Brain pericyte (primary cell): ENCODE measurements at regions not wholly inside any gene's neighbourhood (a gene's known extent, or its start where the extent isn't known, plus 50 kb on each side); places are given as distances from the start of the nearest gene placed in this dataset.
A peak's percentile ranks its signal among the peaks of the same experiment; 100 is the strongest.

Source experiments
- DNase-seq: peaks from one replicate; pipeline ENCODE4 v3.0.0-alpha.2; 2012; ENCODE audit warnings: low read depth, low spot score

DNA sequence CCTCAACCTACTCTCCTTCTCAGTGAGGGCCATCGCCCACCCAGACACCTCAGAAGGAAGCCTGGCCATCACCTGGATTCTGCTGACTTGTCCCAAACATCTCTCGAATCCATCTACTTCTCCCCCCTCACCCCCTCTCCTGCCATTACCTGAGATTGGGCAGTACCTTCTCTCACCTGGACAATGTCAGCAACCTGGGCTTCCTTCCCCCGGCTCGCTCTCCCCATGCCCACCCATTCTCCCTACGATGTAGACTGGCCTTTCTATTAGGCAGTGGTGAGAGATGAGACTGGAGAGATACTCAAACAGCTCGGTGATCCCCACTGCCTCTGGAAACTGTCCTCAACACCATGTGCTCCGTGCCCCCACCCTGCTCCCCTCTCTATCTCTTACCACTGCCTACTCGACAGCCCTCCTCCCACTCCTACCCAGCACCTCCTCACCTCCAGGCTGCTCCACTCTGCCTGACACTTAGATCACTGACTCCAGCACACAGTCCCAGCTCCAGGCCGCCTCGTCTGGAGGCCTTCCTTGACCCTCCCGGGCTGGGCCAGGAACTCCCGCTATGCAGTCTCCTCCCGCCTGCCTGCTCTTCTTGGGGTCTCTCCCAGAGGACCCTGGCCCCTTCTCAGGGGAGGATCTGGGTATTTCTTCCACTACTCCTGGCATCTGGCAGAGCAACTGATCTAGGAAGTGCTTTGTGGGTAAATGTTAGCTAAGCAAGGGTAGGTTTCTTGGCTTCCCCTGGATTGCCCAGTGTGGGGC lies 235.8 kb upstream of the NLRP1 start:
- no peak for DNase-seq

DNA sequence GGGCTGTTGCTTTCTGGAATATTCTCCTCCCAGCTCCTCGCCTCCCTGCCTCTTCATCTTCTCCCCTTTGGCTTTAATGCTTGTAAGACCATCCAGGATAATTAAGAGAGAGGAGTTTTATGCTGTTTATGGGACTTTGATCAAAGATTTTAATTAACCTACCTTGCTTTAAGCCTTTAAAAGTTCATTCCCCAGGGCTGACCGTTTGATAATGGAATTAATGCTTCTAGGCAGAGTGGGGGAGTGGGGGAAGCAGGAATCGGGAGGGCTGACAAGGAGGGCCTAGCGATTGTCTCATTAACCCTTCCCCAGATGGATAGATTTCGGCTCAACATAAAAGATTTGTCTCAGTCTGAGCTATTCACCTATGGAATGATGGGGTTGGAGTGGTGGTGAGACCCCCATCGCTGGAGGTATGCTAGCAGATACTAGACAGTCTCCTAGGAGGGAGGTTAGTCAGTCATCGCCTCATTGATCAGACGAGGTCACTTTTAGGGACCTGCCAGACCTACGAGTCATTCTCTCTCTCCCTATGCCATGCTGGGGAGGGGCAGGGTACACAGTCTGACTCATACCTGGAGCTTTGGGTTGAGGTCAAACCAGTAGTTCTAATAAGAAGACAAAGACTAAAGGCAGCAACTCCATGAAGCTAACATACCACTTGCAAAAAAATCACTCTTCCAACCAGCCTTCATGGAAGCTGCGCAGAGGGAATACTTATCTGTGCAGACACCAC lies 236.6 kb upstream of the NLRP1 start:
- DNase-seq = no peak

DNA sequence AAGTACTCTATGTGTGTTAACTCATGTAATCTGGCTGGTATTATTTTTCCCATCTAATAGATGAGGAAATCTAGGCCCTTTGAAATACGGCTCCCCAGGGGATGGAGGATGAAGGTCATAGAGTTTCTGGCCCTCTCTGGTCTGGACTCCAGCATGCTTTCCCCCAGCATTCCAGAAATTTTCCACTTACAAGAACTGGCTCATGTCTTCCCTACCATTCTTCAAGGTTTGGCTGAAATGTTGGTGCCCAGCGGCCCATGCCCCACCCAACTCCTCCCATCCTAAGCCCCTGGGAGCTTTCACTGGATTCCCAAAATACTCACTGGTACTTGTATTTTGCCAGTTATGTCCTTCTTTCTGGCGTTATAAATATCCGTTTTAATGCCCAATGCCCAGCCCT lies 237.5 kb upstream of the NLRP1 start:
- no peak for DNase-seq

DNA sequence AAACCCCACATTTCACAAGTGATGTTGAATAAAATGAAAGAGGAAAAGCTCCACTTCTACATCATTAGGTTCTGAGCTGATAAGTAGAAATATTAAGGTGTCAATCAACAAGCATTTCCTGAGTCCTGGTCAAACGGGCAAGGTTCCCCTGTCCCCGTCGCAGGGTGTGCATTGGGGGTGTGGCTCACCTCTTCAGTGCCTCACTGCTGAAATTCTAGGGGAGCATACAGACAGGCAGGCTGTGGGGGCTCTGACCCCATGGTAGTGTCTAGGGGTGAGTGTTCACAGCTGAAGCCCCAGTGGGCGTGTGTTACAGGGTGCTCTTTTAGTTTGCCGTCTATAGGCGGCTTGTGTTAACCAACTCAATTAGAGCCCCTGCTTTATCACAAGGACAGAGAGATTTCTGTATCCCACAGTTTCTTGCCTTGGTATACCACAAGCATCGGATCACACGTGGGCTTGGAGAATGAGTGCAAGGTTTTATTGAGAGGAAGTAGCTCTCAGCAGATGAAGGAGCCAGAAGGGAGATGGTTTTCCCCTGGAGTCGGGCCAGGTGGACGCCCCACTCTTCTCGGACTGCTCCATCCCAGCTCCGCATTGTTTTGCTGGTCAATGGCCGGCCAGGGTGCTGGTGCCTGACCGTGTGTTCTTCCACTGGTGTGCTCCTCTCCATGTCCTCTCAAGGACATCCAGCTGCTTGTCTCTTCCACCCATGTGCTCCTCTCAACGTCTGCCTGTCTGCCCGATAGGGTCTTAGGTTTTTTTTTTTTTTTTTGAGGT lies 238.2 kb upstream of the NLRP1 start:
- DNase-seq = no peak

DNA sequence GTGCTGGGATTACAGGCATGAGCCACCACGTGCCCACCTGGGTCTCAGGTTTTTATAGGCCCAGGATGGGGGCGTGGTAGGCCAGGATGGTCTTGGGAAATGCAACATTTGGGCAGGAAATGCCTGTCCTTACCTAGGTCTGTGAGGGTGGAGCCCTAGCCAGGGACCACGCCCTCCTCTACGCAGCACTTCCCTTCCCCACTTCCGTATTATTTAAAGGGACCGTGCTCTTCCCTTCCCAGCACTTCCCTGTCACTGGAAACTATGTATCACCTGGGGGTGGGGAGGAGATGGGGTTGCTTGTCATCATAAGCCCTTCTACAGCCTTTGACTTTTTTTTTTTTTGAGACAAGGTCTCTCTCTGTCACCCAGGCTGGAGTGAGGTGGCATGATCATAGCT lies 238.9 kb upstream of the NLRP1 start:
- no peak for DNase-seq

DNA sequence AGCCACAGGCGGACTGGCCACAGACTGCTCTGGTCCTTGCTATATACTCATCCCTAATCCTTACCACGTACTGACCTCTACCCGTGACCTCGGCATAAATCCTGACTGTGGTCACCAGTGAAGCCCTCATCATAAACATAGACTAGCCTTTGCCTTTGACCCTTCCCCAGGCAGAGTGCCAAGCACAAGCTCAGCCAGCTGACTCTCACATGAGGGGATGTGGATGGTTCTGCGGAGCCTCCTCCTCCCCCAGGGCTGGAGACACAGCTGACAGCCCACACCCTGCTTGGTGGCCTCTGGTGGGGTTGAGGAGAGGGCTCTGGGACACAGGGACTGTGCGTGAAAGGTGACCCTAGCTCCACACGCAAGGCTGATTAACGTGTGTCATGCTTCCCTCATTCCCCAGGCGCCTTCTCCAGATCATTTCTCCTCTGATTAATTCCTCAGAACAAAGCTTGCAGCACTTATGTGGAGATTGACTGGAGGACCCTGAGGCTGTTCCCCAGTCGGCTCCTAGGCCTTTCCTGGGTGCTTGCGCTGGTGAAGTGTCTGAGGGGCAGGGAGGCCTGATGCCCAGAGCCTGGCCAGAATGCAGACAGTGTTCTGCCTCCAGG lies 241.5 kb upstream of the NLRP1 start:
- DNase-seq = peak; percentile 39

DNA sequence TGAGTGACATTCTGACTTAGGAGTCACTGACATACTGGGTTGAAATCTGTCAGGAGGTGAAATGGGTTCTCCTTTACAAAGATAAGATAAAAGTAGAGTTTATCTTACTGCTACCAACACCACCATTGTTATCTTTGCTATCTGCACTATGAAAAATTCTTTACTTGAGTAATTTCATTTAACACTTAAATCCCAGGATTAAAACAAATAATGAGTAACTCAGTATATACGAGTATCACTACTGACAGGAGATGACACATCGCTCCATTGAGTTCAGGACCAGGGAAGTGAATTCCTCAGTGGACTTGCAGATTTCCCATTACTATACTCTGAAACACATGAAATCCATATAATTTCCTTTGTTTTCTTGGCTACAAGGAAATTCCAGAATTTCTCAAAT lies 242.1 kb upstream of the NLRP1 start:
- no peak for DNase-seq

DNA sequence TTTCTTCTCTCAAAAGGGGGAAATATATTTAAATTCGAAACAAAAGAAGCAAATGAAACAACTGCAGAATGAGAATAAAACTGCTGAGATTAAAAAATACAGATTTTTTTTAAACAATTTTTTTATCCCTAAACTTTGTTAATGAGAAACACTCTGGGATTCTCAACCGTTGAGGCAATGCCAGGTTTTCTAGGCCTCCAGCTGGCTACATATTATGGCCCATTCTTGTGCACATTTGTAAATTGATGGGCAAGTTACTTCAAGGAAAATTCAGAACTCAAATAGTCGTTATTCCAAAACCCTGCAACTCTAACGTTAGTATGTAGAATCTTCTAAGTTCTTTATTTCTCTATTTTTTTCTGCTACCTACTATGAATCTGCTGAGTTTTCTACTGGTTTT lies 239.3 kb upstream of the WSCD1 start:
- DNase-seq = no peak

DNA sequence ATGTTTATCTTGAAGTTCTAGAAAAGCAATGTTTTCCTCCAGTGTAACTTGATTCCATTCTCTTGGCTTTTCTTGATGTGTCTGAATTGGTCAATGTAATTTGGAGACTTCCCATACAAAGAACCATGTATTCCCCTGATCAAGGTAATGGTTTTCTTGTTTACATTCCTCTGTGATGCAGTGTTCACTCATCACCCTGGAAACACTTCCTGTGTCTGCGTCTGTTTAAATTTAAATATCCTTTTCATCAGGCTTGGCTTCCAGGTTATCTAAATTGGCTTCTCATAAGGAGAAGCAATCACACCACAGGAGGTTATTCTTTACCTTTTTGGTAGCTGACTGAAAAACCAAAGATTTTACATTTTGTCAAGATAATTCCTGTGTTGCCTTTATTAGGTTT lies 237.3 kb upstream of the WSCD1 start:
- DNase-seq = no peak

DNA sequence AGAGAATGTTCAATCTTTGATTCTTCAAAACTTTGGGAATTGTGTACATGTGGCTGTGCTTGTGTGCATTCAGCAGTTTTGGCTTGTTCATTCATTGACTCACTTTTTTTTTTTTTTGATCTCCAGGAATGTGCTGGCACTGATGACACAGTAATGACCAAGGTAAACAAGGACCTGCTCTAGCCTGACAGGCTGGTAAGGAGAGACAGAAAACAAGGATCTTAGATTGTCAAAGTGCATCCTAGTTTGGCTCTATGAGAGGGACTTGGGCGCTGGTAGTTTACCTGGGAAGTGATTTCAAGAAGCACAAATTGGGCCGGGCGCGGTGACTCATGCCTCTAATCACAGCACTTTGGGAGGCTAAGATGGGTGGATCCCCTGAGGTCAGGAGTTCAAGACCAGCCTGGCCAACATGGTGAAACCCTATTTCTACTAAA lies 233.1 kb upstream of the WSCD1 start:
- DNase-seq = no peak

DNA sequence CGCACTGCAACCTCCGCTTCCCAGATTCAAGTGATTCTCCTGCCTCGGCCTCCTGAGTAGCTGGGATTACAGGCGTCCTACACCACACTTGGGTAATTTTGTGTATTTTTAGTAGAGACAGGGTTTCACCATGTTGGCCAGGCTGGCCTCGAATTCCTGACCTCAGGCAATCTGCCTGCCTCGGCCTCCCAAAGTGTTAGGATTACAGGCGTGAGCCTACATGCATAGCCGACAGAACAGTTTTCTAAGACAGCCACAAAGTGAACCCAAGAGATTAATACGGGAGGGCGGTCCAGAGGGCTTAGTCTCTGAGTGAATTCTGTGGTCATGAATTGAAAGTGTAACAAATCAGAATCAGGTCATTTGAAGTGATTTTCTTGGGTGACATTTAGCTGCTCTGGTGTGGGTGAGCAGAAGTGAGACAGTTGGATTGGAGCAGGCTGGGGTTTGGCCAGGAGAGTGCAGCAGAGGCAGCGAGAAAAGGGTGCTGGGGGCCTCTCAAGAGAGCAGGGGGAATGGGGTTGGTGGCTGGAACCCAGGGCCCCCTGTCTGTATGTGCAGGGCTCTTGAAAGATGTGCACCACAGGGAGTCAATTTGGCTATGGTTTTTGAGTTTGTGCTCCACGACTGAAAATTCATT lies 231.4 kb upstream of the WSCD1 start:
- DNase-seq = no peak

DNA sequence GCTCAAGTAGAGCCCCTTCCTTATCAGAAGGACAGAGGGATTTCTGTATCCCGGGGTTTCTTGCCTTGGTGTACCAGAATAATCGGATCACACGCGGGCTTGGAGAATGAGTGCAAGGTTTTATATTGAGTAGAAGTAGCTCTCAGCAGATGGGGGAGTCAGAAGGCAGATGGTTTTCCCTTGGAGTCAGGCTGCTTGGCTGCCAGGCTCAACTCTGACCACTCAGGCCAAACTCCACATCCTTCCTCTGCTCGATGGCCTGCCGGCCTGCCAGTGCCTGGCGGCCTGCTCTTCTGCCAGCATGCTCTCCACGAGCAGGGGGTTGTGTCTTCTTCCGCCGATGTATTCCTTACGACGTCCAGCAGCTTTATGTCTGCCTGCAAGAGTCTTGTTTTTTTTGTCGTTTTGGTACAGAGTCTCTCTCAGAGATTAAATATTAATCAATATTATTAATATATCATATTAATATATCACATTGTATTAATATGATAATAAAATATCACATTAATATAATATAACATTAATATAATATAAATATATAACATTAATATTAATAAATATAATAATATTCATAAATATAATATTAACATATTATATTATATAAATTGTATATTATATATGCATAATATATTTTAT lies 229.2 kb upstream of the WSCD1 start:
- no peak for DNase-seq

DNA sequence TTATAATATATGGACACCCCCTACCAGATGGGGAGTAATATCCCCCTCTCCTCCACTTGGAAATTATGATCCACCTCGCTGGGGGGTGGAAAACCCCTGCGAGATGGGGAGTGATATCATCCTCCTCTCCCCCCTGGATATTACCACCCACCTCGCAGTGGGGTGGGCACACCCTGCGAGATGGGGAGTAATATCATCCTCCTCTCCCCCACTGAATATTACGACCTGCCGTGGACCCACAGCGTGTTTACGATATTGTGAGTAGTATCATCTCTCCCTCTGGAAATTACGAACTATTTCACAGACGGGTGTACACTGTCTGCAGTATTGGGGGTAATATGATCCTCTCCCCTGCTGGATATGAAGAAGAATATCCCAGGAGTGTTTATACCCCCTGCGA lies 228.3 kb upstream of the WSCD1 start:
- no peak for DNase-seq

DNA sequence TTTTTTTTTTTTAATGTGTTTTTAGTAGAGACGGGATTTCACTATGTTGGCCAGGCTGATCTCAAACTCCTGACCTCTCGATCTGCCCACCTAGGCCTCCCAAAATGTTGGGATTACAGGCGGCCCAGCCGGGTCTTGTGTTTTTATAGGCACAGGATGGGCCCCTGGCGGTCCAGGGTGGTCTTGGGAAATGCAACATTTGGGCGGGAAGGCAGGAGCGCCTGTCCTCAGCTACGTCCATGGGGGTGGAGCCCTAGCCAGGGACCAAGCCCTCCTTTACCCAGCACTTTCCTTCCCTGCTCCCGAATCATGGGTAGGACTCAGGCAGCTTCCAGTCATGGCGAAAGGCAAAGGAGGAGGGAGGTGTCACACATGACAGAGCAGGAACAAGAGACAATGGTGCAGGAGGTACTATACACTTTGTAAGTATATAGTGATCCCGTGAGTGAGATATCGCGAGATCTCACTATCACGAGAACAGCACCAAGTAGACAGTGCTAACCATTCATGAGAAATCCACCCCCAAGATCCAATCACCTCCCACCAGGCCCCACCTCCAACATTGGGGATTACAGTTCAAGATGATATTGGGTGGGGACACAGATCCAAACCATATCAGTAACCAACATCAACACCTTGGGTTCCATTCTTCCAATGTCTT lies 226.7 kb upstream of the WSCD1 start:
- DNase-seq = no peak

DNA sequence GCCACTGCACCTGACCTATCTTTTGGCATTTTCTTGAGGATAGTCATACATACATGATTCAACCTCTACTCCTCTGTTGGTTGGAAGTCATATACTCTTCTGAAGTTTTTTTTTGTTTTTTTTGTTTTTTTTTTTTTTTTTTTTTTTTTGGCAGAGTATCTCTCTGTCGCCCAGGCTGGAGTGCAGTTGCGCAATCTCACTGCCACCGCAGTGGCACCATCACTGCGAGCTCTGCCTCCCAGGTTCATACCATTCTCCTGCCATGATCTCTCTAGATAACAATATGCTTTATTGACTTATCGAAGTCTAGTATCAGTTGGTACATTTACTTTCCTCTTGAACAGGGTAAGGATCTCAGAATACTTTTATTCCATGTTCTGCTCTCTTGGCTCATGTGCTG lies 224.2 kb upstream of the WSCD1 start:
- no peak for DNase-seq

DNA sequence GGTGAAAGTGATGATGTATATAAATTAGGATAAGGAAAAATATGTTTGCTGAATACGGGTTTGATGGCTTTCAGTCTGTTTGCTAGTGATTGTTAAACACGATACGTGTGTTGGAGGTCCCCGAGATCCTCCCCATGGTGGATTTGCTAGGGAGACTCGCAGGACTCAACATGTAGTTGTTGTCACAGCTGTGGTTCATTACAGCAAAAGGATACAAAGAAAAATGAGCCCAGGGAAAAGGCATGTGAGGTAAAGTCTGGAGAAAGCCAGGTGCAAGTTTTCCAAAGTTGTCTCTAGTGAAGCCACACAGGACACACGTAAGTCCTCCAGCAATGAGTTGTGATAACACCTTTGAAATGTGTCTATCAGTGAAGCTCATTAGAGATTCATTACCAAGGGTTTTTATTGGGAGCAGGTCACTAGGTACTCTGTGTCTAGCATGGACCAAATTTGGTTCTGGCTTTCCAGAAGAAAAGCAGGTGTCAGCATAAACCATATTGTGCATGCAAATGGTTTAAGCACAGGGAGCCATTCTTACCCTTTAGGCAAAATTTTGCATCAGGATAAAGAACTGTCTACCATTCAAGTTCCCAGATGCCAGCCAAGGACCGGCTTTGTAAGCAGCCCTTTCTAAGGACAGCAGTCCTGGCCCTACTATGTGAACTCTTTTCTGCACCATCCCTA lies 215.2 kb upstream of the WSCD1 start:
- no peak for DNase-seq

DNA sequence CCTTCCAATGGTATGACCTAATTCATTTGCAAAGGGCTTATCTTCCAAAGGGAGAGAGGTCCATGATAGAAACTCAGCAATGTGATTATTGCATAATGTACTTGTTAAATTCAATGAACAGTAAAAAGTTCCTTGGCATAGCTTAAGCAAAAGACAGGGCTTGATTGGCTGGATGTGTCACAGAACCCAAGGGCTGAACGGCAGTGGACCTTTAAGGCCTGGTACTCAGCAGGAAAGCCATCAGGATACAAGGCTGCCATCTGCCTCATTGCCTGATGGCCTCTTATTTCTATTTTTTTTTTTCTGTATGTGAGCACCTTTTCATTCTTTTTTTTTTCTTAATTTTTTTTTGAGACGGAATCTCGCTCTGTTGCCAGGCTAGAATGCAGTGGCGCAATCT lies 208.9 kb upstream of the WSCD1 start:
- no peak for DNase-seq

DNA sequence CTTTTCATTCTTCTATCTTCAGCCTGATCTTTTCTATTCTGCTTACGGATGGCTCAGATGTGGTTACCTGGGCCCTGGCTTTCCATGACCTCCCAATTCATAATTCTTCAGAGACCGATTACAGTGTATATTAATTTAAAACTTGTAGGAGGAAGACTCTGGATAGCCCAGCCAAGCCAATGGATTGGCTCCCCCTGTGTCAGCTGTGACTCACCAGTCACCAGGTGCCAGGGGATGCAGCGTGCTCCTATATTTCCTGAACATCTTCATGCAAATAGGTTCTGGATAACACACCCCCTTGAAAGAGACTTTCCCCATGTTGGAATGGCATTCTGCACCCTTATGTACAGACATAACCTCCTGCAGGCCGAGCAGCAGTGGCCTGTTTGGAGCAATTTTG lies 208.3 kb upstream of the WSCD1 start:
- no peak for DNase-seq

DNA sequence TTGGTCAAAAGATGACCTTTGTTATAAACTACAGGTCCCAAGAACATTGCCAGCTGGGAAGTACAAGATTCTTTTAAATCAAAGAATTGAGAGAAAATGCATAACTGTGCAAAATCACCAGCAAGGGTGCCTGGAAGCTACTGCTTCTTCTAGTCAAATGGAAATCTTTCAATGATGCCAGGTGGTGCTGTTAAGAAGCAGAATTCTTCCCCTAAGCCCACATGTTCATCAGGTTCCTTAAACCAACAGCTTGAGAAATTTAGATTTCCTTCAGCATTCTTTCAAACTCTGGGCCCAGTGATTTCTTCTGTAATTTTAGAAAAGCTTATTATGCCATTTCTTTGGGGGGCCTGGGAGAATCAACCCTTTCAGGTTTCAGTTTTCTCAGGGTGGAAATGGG lies 207.8 kb upstream of the WSCD1 start:
- no peak for DNase-seq
